GM10266 (cell line): ENCODE measurements at regions not wholly inside any gene's neighbourhood (a gene's known extent, or its start where the extent isn't known, plus 50 kb on each side); places are given as distances from the start of the nearest gene placed in this dataset.

Source experiments
- DNase-seq: peaks from one replicate; pipeline ENCODE4 v3.0.0; 2012; ENCODE audit errors: extremely low spot score
- TF ChIP-seq, protein P1 (sequence below): IDR thresholded peaks from 2 replicates; pipeline ENCODE4 v1.5.1; 2012; ENCODE audit warnings: mild to moderate bottlenecking, low read depth; ENCODE audit not compliant: control insufficient read depth, insufficient read depth; ENCODE audit errors: missing control alignments

DNA sequence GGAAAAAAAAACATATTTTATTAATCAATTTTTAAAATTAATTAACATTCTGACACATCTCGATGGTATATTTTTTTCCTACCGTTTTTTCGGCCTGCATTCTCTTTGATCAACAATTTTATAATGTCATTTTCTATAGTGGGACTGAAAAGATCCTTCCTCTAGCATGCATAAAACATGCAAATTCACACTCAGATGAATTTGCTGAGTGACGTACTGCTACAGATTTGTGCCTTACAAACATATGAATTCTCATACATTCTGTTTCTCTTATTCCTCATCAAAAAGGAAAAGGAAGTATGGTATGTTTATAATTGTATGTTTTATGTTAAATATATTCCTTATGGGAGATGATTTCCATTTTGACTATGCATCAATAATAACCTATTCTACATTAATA lies 458.2 kb downstream of the TSHZ3 start:
- no peak for DNase-seq
- TF ChIP-seq, protein P1, sequence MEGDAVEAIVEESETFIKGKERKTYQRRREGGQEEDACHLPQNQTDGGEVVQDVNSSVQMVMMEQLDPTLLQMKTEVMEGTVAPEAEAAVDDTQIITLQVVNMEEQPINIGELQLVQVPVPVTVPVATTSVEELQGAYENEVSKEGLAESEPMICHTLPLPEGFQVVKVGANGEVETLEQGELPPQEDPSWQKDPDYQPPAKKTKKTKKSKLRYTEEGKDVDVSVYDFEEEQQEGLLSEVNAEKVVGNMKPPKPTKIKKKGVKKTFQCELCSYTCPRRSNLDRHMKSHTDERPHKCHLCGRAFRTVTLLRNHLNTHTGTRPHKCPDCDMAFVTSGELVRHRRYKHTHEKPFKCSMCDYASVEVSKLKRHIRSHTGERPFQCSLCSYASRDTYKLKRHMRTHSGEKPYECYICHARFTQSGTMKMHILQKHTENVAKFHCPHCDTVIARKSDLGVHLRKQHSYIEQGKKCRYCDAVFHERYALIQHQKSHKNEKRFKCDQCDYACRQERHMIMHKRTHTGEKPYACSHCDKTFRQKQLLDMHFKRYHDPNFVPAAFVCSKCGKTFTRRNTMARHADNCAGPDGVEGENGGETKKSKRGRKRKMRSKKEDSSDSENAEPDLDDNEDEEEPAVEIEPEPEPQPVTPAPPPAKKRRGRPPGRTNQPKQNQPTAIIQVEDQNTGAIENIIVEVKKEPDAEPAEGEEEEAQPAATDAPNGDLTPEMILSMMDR: no peak

DNA sequence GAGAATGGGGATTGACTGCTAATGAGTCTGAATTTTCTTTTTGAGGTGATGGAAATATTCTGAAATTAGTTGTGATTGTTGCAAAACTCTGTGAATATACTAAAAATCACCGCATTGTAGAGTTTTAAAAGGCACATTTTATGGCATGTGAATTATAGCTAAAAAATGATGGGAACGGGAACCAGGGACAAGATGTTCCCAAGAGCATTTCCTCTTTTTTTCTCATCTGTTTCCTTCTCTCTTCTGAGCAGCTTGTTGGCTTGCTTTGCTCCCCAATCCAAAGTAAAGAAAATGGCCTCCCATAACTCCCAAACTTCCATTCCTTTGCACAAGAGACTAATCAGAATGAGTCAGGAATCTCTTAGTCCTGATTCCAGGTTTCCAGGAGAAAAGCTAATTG lies 459.2 kb downstream of the TSHZ3 start:
- no peak for DNase-seq
- TF ChIP-seq, protein P1: no peak

DNA sequence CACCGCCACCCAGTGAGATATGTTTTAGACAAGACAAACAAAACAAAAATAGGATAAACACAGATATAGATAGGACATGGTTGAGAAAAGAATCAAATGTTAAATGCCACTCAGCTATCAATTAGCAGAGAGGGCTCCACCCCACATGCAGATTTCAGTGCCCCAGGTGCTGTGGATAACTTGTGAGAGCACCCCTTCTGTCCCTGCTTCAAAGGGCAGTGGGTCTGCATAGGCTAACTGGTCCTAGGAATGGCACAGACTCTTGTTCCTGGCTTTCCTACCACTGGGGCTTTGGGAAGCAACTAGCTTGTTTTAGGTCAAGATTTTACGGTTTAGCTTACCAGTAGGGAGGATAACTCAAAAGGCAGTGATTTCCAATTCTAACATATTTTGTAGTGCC lies 460.3 kb downstream of the TSHZ3 start:
- DNase-seq: no peak
- TF ChIP-seq, protein P1: no peak

DNA sequence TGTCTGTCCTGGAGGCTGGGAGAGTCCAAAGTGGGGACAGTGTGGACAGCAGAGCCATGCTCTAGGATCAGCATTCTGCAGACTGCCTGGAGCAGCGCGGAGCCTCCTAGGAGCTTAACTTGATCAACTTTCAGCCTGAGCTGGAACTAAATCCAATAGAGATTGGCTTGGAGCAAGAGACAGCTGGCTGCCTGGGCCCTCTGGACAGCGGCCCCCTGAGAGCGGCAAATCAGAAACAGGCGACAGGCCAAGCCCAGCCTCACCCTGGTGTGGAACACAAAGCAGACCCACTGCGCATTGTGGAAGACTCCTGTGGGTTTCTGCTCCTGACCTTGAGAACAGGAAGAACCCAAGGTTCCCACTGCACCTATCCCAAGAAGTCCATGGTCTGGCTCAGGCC lies 462.2 kb downstream of the TSHZ3 start:
- TF ChIP-seq, protein P1: no peak
- DNase-seq: no peak

DNA sequence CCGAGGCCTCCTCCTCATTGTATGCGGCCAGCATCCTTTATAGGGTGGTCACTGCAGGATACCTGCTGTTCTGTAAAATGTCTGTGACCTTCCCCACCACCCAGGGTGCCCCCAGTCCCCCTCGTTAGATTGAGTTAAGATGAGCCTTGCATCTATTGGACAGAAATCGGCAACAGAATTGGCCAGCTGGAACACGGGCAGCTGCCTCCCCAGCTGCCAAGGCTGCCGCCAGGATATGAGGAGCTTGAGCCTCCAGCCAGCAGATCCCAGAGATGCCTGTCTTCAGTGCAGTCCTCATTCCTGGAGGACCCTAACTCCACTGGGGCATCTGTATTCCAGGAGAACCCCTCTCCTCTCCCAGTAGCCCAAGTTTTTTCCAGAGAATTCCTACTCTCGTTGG lies 463.0 kb downstream of the TSHZ3 start:
- TF ChIP-seq, protein P1: no peak
- DNase-seq: no peak

DNA sequence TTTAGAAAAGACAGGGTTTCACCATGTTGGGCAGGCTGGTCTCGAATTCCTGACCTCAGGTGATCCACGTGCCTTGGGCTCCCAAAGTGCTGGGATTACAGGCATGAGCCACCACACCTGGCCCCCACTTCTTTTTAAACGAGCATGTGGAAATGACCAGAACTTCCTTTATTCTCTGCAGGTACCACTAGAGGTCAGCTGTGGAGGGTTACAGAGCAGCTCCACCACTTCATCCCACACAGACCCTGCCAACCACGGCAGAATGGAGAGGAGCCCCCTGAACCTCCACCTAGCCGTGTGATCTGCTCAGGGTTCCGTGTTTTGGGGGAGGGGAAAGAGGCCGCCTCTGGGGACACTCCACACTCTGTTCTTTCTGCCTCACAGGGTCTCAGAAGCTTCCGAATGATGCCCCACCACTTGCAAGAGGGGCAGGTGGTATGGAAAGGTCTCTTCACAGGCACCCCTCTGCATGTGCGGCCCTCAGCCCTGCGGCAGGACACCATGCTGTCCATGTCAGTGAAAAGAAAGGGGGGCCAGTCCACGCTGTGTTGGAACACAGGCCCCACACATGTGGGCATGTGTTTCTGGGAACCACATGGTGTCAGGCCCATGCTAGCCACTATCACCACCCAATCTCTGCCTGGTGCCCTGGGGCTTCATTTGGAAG lies 465.0 kb downstream of the TSHZ3 start:
- no peak for DNase-seq
- TF ChIP-seq, protein P1: no peak

DNA sequence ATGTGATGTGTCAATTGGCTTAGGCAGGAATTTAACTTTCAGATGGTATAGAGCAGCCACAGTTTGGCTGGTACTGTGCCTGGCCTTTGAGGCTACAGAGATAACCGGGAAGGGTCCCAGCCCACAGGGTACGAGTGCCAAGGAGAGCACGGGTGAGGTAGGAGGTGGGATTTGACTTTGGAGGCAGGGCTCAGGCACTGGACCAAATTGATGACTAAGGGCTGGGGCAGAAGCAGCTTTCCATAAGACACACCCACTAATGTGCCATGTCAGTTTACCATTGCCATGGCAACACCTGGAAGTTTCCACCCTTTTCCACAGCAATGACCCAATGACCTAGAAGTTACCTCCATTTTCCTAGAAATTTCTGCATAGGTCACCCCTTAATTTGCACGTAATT lies 466.2 kb downstream of the TSHZ3 start:
- TF ChIP-seq, protein P1: no peak
- no peak for DNase-seq
